Immature natural killer cell (primary cell): ENCODE measurements at regions not wholly inside any gene's neighbourhood (a gene's known extent, or its start where the extent isn't known, plus 50 kb on each side); places are given as distances from the start of the nearest gene placed in this dataset.

Experiments used
- DNase-seq, 3 donors: peaks; one replicate each; pipeline ENCODE4 v3.0.0; 2022; ENCODE audit warnings: mixed read lengths in 1 of 3
- H3K27ac Mint-ChIP-seq, 6 donors: one replicate each; pipeline ENCODE4 v1.8.0; 2020; ENCODE audit warnings: mixed read lengths in 6 of 6, mild to moderate bottlenecking in 5 of 6, inconsistent platforms in 4 of 6, moderate library complexity in 3 of 6
- H3K27me3 Mint-ChIP-seq, 3 donors: one replicate each; pipeline ENCODE4 v1.8.0; 2020 to 2021; ENCODE audit warnings: low read depth in 3 of 3, mild to moderate bottlenecking in 3 of 3, mixed read lengths in 3 of 3, moderate library complexity in 3 of 3, inconsistent platforms in 1 of 3
- H3K36me3 Mint-ChIP-seq, 3 donors: one replicate each; pipeline ENCODE4 v1.8.0; 2020; ENCODE audit warnings: mixed read lengths in 3 of 3, inconsistent platforms in 2 of 3, mild to moderate bottlenecking in 2 of 3
- H3K4me1 Mint-ChIP-seq, 2 donors: one replicate each; pipeline ENCODE4 v1.8.0; 2020; ENCODE audit warnings: inconsistent platforms in 2 of 2, mild to moderate bottlenecking in 2 of 2, mixed read lengths in 2 of 2, moderate library complexity in 1 of 2
- H3K4me3 Mint-ChIP-seq, 5 donors: one replicate each; pipeline ENCODE4 v1.8.0; 2020; ENCODE audit warnings: mild to moderate bottlenecking in 5 of 5, mixed read lengths in 5 of 5, inconsistent platforms in 3 of 5, moderate library complexity in 3 of 5
- H3K9me3 Mint-ChIP-seq, 6 donors: one replicate each; pipeline ENCODE4 v1.8.0; 2020; ENCODE audit warnings: mild to moderate bottlenecking in 6 of 6, mixed read lengths in 6 of 6, inconsistent platforms in 4 of 6, moderate library complexity in 3 of 6

- no peaks in the 10 kb centered on the region for H3K4me1 Mint-ChIP-seq
- H3K27ac Mint-ChIP-seq = no peak overlapping the region
- no peak for DNase-seq
- H3K4me3 Mint-ChIP-seq = no peak overlapping the region
- peaks cover 0 to 3% (median 0%) of the 10 kb centered on the region in 6 donors for H3K9me3 Mint-ChIP-seq
- peaks cover 2 to 10% (median 7%) of the 10 kb centered on the region in 3 donors for H3K27me3 Mint-ChIP-seq
- H3K36me3 Mint-ChIP-seq = no peaks in the 10 kb centered on the region
Measured at GRCh38 chr15:31847961-31848360, 182.4 kb upstream of the CHRNA7 start.

- no peak overlapping the region for H3K4me3 Mint-ChIP-seq
- no peak overlapping the region for H3K27ac Mint-ChIP-seq
- H3K36me3 Mint-ChIP-seq = no peaks in the 10 kb centered on the region
- no peak for DNase-seq
- H3K9me3 Mint-ChIP-seq = peaks cover 0 to 3% (median 0%) of the 10 kb centered on the region in 6 donors
- no peaks in the 10 kb centered on the region for H3K4me1 Mint-ChIP-seq
- H3K27me3 Mint-ChIP-seq = peaks cover 2 to 10% (median 7%) of the 10 kb centered on the region in 3 donors
Measured at GRCh38 chr15:31848621-31849020, 181.7 kb upstream of the CHRNA7 start.

GRCh38 chr15:31852933-31853799 is 177.1 kb upstream of the CHRNA7 start:
- peaks cover 3 to 6% (median 5%) of the 10 kb centered on the region in 3 donors for H3K27me3 Mint-ChIP-seq
- H3K27ac Mint-ChIP-seq = no peak overlapping the region
- H3K36me3 Mint-ChIP-seq = no peaks in the 10 kb centered on the region

DNA sequence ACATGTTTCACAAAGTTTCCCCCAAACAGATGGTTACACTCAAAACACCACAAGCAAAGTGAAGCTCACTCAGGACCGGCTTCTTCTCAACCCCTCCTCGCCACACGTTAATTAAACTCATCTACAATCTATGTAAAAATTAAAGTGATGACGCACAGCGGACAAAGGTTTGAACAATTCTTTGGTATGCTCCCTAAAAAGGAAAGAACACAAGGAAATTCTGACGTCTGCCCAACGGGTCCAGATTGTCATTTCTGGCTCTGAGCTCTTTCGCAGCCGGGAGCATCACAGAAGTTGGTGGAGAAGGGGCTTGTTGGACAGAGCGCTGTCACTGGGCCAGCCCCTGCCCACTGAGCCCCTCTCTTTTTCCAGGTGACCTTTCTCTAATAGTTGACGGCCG is 173.7 kb upstream of the CHRNA7 start:
- Mint-ChIP-seq H3K4me1 (no peaks in the 10 kb centered on the region), H3K36me3 (no peaks in the 10 kb centered on the region), H3K9me3 (peaks cover 0 to 2% (median 0%) of the 10 kb centered on the region in 6 donors), H3K27me3 (peaks cover 4 to 8% (median 7%) of the 10 kb centered on the region in 3 donors), H3K27ac (no peak overlapping the region), H3K4me3 (no peak overlapping the region)
- no peak for DNase-seq

More at GRCh38 chr15:31852933-31853799, 177.1 kb upstream of the CHRNA7 start:
- H3K4me1 Mint-ChIP-seq = no peaks in the 10 kb centered on the region
- no peak for DNase-seq
- peaks cover 0 to 2% (median 0%) of the 10 kb centered on the region in 6 donors for H3K9me3 Mint-ChIP-seq
- no peak overlapping the region for H3K4me3 Mint-ChIP-seq

- Mint-ChIP-seq H3K27me3 (peaks cover 4 to 7% (median 5%) of the 10 kb centered on the region in 3 donors), H3K9me3 (peaks cover 0 to 2% (median 0%) of the 10 kb centered on the region in 6 donors), H3K4me1 (no peaks in the 10 kb centered on the region), H3K36me3 (no peaks in the 10 kb centered on the region), H3K4me3 (no peak overlapping the region), H3K27ac (no peak overlapping the region)
- no peak for DNase-seq
Measured at GRCh38 chr15:31857194-31857593, 173.1 kb upstream of the CHRNA7 start.

DNA sequence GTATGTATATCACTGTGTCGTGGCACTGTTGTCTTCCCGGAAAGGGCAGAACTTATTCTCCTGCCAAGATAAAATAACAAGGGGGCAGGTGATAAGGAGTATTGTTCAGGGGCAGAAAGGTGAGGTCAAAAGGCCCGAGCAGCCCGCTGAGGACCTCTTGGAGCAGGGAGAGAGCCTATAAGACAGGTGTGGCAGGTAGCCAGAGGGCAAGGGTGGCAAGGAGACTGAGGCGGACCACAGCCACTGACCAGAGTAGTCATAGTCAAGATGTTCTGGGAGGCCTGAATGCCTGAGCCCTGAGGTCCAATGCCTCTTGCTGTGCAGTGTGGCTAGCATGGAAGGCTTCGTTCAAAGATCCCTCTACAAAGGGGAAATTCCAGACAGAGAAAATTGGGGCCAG is 172.3 kb upstream of the CHRNA7 start:
- Mint-ChIP-seq H3K4me1 (no peaks in the 10 kb centered on the region), H3K9me3 (peaks cover 0 to 2% (median 0%) of the 10 kb centered on the region in 6 donors), H3K36me3 (no peaks in the 10 kb centered on the region), H3K27ac (no peak overlapping the region), H3K4me3 (no peak overlapping the region), H3K27me3 (peaks cover 4 to 7% (median 5%) of the 10 kb centered on the region in 3 donors)
- no peak for DNase-seq

- no peaks in the 10 kb centered on the region for H3K9me3 Mint-ChIP-seq
- peaks cover 8 to 17% (median 15%) of the 10 kb centered on the region in 3 donors for H3K27me3 Mint-ChIP-seq
- no peak overlapping the region for H3K4me3 Mint-ChIP-seq
- H3K27ac Mint-ChIP-seq = no peak overlapping the region
- H3K4me1 Mint-ChIP-seq = peaks cover 11 to 18% of the 10 kb centered on the region in 2 donors
- no peak for DNase-seq
- H3K36me3 Mint-ChIP-seq = no peaks in the 10 kb centered on the region
Measured at GRCh38 chr15:31866248-31866647, 164.1 kb upstream of the CHRNA7 start.

DNA sequence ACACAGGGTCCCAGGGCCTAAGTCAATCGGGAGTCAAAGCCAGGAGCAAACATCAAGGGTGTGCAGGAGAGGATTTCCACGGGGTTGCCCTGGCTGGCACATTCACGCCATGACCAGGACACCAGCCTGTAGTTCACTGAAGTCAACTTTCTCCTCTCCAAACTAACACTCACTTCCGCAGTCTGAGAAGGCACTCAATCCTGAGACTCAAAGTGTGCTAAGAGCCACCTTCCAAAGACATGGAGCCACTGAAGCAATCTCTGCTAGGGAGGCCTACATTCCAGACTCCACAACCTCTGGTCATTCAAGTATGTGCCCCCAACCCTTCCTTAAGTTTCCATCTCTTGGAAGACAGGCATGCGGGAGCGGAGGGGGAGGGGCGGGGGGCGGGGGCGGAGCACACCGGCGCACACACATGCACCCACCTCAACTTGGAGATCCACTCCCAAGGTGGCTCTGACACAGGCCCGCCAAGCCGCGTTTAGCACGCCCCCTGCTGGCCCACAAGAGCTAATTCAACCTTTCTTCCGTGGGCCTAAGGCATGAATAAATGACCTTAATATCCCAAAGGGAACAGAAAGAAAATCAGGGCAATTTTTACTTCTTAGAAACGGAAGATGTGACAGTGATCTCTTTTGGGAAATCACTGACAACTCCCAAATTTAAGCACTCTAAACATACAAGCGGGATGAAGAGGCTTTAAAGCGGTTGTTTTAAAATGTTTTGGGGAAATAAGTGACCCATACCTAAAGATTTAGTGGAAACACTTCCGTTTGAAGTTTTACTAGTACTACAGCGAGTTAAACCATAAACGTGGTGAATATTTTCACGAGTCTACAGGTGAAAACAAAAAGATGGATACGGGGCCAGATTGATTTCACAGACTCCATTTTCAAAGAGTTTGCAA is 162.5 kb upstream of the CHRNA7 start:
- no peaks in the 10 kb centered on the region for H3K9me3 Mint-ChIP-seq
- peak overlapping the region in 1 of 6 donors; percentile 45 for H3K27ac Mint-ChIP-seq
- peaks cover 13 to 22% of the 10 kb centered on the region in 2 donors for H3K4me1 Mint-ChIP-seq
- peak; percentile 41 to 52 (median 47) for DNase-seq
- H3K36me3 Mint-ChIP-seq = no peaks in the 10 kb centered on the region
- peaks cover 6 to 17% (median 15%) of the 10 kb centered on the region in 3 donors for H3K27me3 Mint-ChIP-seq
- H3K4me3 Mint-ChIP-seq = peak overlapping the region in 4 of 5 donors; percentile 49 to 77 (median 55)

GRCh38 chr15:31869686-31870307 is 160.5 kb upstream of the CHRNA7 start:
- Mint-ChIP-seq H3K4me1 (peaks cover 13 to 22% of the 10 kb centered on the region in 2 donors), H3K27ac (peak overlapping the region; percentile 17 to 69 (median 54)), H3K4me3 (peak overlapping the region; percentile 80 to 87 (median 87)), H3K9me3 (no peaks in the 10 kb centered on the region), H3K36me3 (no peaks in the 10 kb centered on the region), H3K27me3 (peaks cover 6 to 18% (median 9%) of the 10 kb centered on the region in 3 donors)
- DNase-seq = peak in 2 of 3 donors; percentile 5 to 12

DNA sequence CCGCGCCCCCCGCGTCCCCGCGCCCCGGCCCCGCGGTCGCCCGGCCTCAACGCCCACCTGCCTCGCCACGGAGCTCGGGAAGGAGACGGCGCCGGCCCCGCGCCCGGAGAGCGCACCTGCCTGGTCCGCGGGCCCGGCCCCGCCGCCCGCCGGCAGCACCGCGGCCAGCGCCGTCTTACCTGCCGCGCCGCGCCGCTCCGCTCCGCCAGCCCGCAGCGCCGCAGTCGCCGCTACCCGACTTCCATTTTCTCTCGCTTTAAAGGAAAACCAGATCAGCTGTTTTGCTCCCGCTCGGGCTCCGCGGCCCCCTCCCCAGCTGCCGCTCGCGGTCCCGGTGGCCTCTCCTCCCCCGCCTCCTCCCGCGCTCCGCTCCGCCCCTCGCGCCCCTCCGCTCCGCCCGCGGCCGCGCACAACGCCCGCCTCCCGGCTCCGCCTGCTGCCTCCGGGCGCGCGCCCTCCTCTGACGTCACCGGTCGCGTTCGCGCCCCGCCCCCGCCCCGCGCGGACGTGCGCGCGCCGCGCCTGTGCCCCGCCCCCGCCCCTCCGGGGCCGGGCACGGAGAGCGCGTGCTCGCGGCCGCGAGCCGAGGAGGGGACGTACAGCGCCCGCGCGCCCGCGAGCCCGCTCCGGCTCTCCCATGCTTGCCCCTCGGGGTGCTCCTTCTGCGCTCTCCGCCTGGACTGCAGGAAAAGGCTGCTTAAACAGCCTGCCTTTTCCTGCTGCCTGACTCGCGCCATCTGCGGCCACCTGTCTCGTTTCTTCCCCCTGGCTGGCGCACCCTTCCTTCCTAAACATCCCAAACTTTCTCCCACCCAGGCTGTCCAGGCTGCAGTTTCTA is 159.8 kb upstream of the CHRNA7 start, which contains the start of gene OTUD7A:
TSS of gene OTUD7A (minus strand) at position 346 of the 838 bp plus-strand sequence.
- H3K27me3 Mint-ChIP-seq = peaks cover 6 to 18% (median 11%) of the 10 kb centered on the region in 3 donors
- no peaks in the 10 kb centered on the region for H3K36me3 Mint-ChIP-seq
- no peaks in the 10 kb centered on the region for H3K9me3 Mint-ChIP-seq
- peak within 1 kb of the TSS; percentile 64 to 96 (median 82) for H3K27ac Mint-ChIP-seq
- peak within 1 kb of the TSS; percentile 90 to 96 (median 94) for H3K4me3 Mint-ChIP-seq
- peak; percentile 83 to 89 (median 88) for DNase-seq
- peaks cover 13 to 22% of the 10 kb centered on the region in 2 donors for H3K4me1 Mint-ChIP-seq

DNA sequence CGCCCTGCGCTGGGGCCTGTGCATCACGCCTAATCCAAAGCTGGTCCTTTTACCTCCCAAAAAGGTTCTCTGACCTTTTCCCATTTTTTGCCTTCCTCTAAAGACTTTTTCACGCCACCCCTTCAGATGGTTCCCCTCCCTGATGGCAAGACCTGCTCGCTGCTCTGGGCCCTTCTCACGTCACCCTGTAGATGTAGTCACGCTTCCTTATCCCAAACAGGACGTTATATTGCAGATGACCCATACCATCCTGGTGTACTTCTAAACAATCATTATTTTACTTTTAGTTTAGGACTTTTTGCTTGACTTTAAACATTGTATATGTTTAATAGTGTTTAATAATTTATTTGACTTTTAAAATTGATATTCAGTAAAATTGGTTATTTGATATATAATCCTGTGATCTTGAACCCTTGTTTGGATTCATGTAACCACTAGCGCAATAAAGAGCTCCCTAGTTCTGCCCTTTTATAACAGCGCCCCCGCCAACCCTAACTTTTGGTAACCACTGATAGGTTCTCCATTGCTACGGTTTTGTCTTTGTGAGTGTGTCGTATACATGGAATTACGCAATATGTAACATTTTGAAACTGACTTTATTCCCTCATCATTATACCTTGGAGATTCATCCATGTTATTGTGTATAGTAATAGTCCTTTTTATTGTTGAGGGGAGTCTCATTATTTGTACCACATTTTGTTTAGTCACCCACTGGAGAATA is 159.0 kb upstream of the CHRNA7 start:
- Mint-ChIP-seq H3K27me3 (peaks cover 6 to 18% (median 14%) of the 10 kb centered on the region in 3 donors), H3K4me1 (peaks cover 13 to 22% of the 10 kb centered on the region in 2 donors), H3K9me3 (no peaks in the 10 kb centered on the region), H3K4me3 (peak overlapping the region; percentile 90 to 96 (median 94)), H3K36me3 (no peaks in the 10 kb centered on the region), H3K27ac (peak overlapping the region; percentile 64 to 96 (median 82))
- DNase-seq = no peak

DNA sequence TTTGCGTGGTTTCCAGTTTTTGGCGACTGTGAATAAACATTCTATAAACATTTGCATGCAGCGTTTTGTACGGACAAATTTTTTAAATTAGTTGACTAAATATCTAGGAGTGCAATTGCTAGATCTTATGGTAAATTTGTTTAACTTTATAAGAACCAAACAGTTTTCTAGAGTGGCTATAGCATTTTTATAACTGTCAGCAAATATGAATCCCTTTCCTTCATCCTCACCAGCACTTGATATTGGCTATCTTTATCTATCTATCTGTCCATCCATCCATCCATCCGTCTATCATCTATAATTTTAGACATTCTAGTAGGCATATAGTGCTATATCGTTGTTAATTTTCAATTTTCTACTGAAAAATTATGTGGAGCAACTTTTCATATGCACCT is 158.4 kb upstream of the CHRNA7 start:
- H3K36me3 Mint-ChIP-seq = no peaks in the 10 kb centered on the region
- no peaks in the 10 kb centered on the region for H3K9me3 Mint-ChIP-seq
- DNase-seq = no peak
- peaks cover 13 to 22% of the 10 kb centered on the region in 2 donors for H3K4me1 Mint-ChIP-seq
- peak overlapping the region; percentile 7 to 96 (median 69) for H3K4me3 Mint-ChIP-seq
- peak overlapping the region in 2 of 6 donors; percentile 1 to 64 for H3K27ac Mint-ChIP-seq
- peaks cover 6 to 20% (median 14%) of the 10 kb centered on the region in 3 donors for H3K27me3 Mint-ChIP-seq
